ENCODE measurements at regions not wholly inside any gene's neighbourhood (a gene's known extent, or its start where the extent isn't known, plus 50 kb on each side); places are given as distances from the start of the nearest gene placed in this dataset.

DNA sequence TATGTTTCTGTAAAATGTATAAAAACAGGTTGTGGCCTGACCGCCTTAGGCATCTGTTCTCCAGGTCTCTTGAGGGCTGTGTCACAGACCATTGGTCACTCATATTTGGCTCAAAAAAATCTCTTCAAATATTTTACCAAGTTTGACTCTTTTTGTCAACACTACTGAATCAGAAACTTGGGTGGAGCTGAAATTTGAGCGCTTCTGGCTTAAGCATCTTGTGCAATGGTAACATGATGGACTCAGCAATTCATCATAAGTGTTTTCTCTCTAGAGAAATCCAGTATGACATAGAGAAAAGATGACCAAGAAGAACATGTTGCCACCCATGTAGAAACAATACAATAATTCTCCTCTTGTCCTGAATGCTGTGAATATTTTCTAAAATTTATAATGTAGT, 387.9 kb downstream of the MAT2B start:
- TF ChIP-seq, protein P1, sequence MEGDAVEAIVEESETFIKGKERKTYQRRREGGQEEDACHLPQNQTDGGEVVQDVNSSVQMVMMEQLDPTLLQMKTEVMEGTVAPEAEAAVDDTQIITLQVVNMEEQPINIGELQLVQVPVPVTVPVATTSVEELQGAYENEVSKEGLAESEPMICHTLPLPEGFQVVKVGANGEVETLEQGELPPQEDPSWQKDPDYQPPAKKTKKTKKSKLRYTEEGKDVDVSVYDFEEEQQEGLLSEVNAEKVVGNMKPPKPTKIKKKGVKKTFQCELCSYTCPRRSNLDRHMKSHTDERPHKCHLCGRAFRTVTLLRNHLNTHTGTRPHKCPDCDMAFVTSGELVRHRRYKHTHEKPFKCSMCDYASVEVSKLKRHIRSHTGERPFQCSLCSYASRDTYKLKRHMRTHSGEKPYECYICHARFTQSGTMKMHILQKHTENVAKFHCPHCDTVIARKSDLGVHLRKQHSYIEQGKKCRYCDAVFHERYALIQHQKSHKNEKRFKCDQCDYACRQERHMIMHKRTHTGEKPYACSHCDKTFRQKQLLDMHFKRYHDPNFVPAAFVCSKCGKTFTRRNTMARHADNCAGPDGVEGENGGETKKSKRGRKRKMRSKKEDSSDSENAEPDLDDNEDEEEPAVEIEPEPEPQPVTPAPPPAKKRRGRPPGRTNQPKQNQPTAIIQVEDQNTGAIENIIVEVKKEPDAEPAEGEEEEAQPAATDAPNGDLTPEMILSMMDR (conservative IDR thresholded peaks at IDR 0.05; ENCODE audit: low read length), result no peak
- TF ChIP-seq EZH2phosphoT487 (IDR thresholded peaks at IDR 0.05; ENCODE audit: borderline replicate concordance, low read depth, low read length), result no peak
